Vagina (tissue), 2 donors: ENCODE measurements at regions not wholly inside any gene's neighbourhood (a gene's known extent, or its start where the extent isn't known, plus 50 kb on each side); places are given as distances from the start of the nearest gene placed in this dataset.

ENCODE experiments used
- POLR2A ChIP-seq, 2 donors: fragments of 450-650 bp; IDR thresholded peaks; one replicate each; pipeline ENCODE4 v1.6.1; 2017; ENCODE audit warnings: antibody characterized with exemption in 2 of 2, mild to moderate bottlenecking in 2 of 2, moderate library complexity in 2 of 2
- POLR2AphosphoS5 ChIP-seq, 2 donors: sonication (generic); formaldehyde crosslinking; IDR thresholded peaks; one replicate each; pipeline ENCODE4 v1.9.0; 2017; ENCODE audit warnings: antibody characterized with exemption in 2 of 2, mild to moderate bottlenecking in 2 of 2, low read depth in 1 of 2; ENCODE audit not compliant: insufficient read depth in 1 of 2
- TF ChIP-seq, protein P1 (sequence below), 3 experiments: fragments of 450-650 bp in 2 of 3; fragments of 200-600 bp in 1 of 3; sonication (generic) in 1 of 3; IDR thresholded peaks; one replicate each; pipeline ENCODE4 v1.5.1; 2017 to 2019; ENCODE audit warnings: antibody characterized with exemption in 3 of 3, mild to moderate bottlenecking in 2 of 3, moderate library complexity in 2 of 3

DNA sequence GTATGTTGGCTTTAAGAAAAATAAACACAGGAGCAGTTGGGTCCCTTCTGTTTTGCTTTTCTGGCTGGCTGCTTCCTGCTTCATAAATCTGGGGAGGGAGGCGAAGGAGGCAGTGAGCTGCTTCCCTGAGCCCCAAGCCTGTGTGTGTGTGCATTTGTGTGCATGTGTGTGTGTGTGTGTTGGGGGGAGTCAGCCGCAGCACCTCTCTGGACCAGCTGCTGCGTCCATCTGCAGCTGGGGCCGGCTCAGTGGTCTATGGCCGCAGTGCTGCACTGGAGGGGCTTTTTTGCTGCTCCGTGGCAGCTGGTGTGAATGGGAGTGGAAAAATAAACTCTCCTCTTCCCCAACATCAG lies 192.3 kb downstream of the RNF144A start:
- TF ChIP-seq, protein P1, sequence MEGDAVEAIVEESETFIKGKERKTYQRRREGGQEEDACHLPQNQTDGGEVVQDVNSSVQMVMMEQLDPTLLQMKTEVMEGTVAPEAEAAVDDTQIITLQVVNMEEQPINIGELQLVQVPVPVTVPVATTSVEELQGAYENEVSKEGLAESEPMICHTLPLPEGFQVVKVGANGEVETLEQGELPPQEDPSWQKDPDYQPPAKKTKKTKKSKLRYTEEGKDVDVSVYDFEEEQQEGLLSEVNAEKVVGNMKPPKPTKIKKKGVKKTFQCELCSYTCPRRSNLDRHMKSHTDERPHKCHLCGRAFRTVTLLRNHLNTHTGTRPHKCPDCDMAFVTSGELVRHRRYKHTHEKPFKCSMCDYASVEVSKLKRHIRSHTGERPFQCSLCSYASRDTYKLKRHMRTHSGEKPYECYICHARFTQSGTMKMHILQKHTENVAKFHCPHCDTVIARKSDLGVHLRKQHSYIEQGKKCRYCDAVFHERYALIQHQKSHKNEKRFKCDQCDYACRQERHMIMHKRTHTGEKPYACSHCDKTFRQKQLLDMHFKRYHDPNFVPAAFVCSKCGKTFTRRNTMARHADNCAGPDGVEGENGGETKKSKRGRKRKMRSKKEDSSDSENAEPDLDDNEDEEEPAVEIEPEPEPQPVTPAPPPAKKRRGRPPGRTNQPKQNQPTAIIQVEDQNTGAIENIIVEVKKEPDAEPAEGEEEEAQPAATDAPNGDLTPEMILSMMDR (IDR thresholded peaks at IDR 0.05), result no peak
- TF ChIP-seq POLR2A (IDR thresholded peaks at IDR 0.05) (no peak), POLR2AphosphoS5 (IDR thresholded peaks at IDR 0.05; ENCODE audit: insufficient read depth in 1 of 2, low read depth in 1 of 2) (no peak)
